GM23248 (cell line): ENCODE measurements at regions not wholly inside any gene's neighbourhood (a gene's known extent, or its start where the extent isn't known, plus 50 kb on each side); places are given as distances from the start of the nearest gene placed in this dataset.

Experiments
- DNase-seq: peaks from one replicate; pipeline ENCODE4 v3.0.0-alpha.2; 2015
- H2AFZ ChIP-seq: fragments of 200-600 bp; sonication (generic); 2 replicates; pipeline ENCODE4 v1.6.1; 2016; ENCODE audit warnings: antibody characterized with exemption
- H3F3A ChIP-seq: fragments of 200-600 bp; sonication (generic); 2 replicates; pipeline ENCODE4 v1.6.1; 2016; ENCODE audit warnings: mild to moderate bottlenecking, antibody characterized with exemption, mixed run types; ENCODE audit not compliant: insufficient read depth
- H3K27ac ChIP-seq: fragments of 200-600 bp; sonication (generic); 2 replicates; pipeline ENCODE4 v1.5.1; 2016; ENCODE audit warnings: mild to moderate bottlenecking
- H3K27me3 ChIP-seq: fragments of 200-600 bp; sonication (generic); replicated peaks from 2 replicates; pipeline ENCODE4 v1.6.1; 2016; ENCODE audit warnings: mild to moderate bottlenecking; ENCODE audit not compliant: insufficient read depth
- H3K36me3 ChIP-seq: fragments of 200-600 bp; sonication (generic); 2 replicates; pipeline ENCODE4 v1.6.1; 2016; ENCODE audit warnings: low read depth, mild to moderate bottlenecking
- H3K4me1 ChIP-seq: fragments of 200-600 bp; sonication (generic); 2 replicates; pipeline ENCODE4 v1.6.1; 2016; ENCODE audit warnings: mild to moderate bottlenecking; ENCODE audit not compliant: insufficient read depth
- H3K4me2 ChIP-seq: fragments of 200-600 bp; sonication (generic); one replicate; pipeline ENCODE4 v1.6.1; 2016; ENCODE audit warnings: mild to moderate bottlenecking; ENCODE audit not compliant: unreplicated experiment
- H3K4me3 ChIP-seq: fragments of 200-600 bp; sonication (generic); 2 replicates; pipeline ENCODE4 v1.5.1; 2016; ENCODE audit warnings: mild to moderate bottlenecking
- H3K79me2 ChIP-seq: fragments of 200-600 bp; sonication (generic); 2 replicates; pipeline ENCODE4 v1.6.1; 2016; ENCODE audit warnings: mild to moderate bottlenecking; ENCODE audit not compliant: insufficient read depth
- H3K9ac ChIP-seq: fragments of 200-600 bp; sonication (generic); 2 replicates; pipeline ENCODE4 v1.6.1; 2016; ENCODE audit warnings: mild to moderate bottlenecking
- H3K9me2 ChIP-seq: fragments of 200-600 bp; sonication (generic); 2 replicates; pipeline ENCODE4 v1.6.1; 2016; ENCODE audit warnings: mixed run types, mild to moderate bottlenecking, moderate library complexity; ENCODE audit not compliant: insufficient read depth
- H3K9me3 ChIP-seq: fragments of 200-600 bp; sonication (generic); one replicate; pipeline ENCODE4 v1.6.1; 2017; ENCODE audit warnings: low read depth
- H4K20me1 ChIP-seq: fragments of 200-600 bp; sonication (generic); 2 replicates; pipeline ENCODE4 v1.6.0; 2016; ENCODE audit not compliant: insufficient read depth
- EZH2 ChIP-seq: fragments of 200-600 bp; sonication (generic); IDR thresholded peaks from 2 replicates; pipeline ENCODE4 v1.6.1; 2018; ENCODE audit warnings: antibody characterized with exemption, mild to moderate bottlenecking; ENCODE audit not compliant: insufficient read depth, poor library complexity, severe bottlenecking
- EZH2phosphoT487 ChIP-seq: fragments of 200-600 bp; sonication (generic); IDR thresholded peaks from 2 replicates; pipeline ENCODE4 v1.6.1; 2018; ENCODE audit warnings: antibody characterized with exemption, moderate library complexity, mild to moderate bottlenecking, low read depth; ENCODE audit not compliant: insufficient read depth
- WGBS, 2 experiments: methylation state at CpG; one replicate each; pipeline ENCODE4 v1.1.6; 2015 to 2017; ENCODE audit warnings: low lambda C conversion rate in 2 of 2, low coverage in 1 of 2; ENCODE audit errors: missing lambda C conversion rate in 2 of 2; 5-methylcytosine and 5-hydroxymethylcytosine counted together
- in situ Hi-C: fragments of 300-500 bp; cut with MboI; formaldehyde crosslinking; loops from 2 replicates; pipeline ENCODE4 v1.15.0; 2020

- in situ Hi-C loops: no loop called here
- Histone ChIP-seq H3K4me2 (no peak overlapping the region), H3F3A (no peaks in the 10 kb centered on the region), H3K9ac (no peak overlapping the region), H3K27ac (no peak overlapping the region), H3K4me3 (no peak overlapping the region), H3K4me1 (no peaks in the 10 kb centered on the region), H3K36me3 (no peaks in the 10 kb centered on the region), H3K79me2 (no peaks in the 10 kb centered on the region), H4K20me1 (no peaks in the 10 kb centered on the region), H3K9me2 (no peaks in the 10 kb centered on the region), H3K9me3 (no peaks in the 10 kb centered on the region), H2AFZ (no peak overlapping the region), H3K27me3 (no peaks in the 10 kb centered on the region)
- no peak for TF ChIP-seq EZH2
- TF ChIP-seq EZH2phosphoT487: no peak
- DNase-seq: no peak
- WGBS, 2 experiments: 71 to 75% methylated on average over 9 of the region's 9 CpGs
Measured at GRCh38 chr19:30269638-30270037, 102.5 kb upstream of the ZNF536 start.

- Histone ChIP-seq H3F3A (no peaks in the 10 kb centered on the region), H3K79me2 (no peaks in the 10 kb centered on the region), H2AFZ (no peak overlapping the region), H3K4me1 (no peaks in the 10 kb centered on the region), H3K27me3 (no peaks in the 10 kb centered on the region), H3K9ac (no peak overlapping the region), H3K4me3 (no peak overlapping the region), H3K9me3 (no peaks in the 10 kb centered on the region), H4K20me1 (no peaks in the 10 kb centered on the region), H3K4me2 (no peak overlapping the region), H3K36me3 (no peaks in the 10 kb centered on the region), H3K27ac (no peak overlapping the region), H3K9me2 (no peaks in the 10 kb centered on the region)
- TF ChIP-seq EZH2: no peak
- no peak for DNase-seq
- in situ Hi-C loops: no loop called here
- 70 to 77% methylated on average over 5 of the region's 5 CpGs for WGBS, 2 experiments
Measured at GRCh38 chr19:30271816-30272215, 100.4 kb upstream of the ZNF536 start.

GRCh38 chr19:30272554-30272953 lies 99.6 kb upstream of the ZNF536 start:
- no peak overlapping the region for H3K4me2 ChIP-seq
- no peaks in the 10 kb centered on the region for H3K9me3 ChIP-seq
- H3K27me3 ChIP-seq: no peaks in the 10 kb centered on the region
- H4K20me1 ChIP-seq: no peaks in the 10 kb centered on the region
- no peak for DNase-seq
- no peak overlapping the region for H3K4me3 ChIP-seq
- H3K9ac ChIP-seq: no peak overlapping the region
- H2AFZ ChIP-seq: no peak overlapping the region
- no peaks in the 10 kb centered on the region for H3K36me3 ChIP-seq
- TF ChIP-seq EZH2 (no peak), EZH2phosphoT487 (no peak)
- no peaks in the 10 kb centered on the region for H3K9me2 ChIP-seq
- in situ Hi-C loops: no loop called here
- 78 to 84% methylated on average over 3 of the region's 3 CpGs for WGBS, 2 experiments
- no peaks in the 10 kb centered on the region for H3K4me1 ChIP-seq
- no peak overlapping the region for H3K27ac ChIP-seq
- H3K79me2 ChIP-seq: no peaks in the 10 kb centered on the region
- H3F3A ChIP-seq: no peaks in the 10 kb centered on the region

DNA sequence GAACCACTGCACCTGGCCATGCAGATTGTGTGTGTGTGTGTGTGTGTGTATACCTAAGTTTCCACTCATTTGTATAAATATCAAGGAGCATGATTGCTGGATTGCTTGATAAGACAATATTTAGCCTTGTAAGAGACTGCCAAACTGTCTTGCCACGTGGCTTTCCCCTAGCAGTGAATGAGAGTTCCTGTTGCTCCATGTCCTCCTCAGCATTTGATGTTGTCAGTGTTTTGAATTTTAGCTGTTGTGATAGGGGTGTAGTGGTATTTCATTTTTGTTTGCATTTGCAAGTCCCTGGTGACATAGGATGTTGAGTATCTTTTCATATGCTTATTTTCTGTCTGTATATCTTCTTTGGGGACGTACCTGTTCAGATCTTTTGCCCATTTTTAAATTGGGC lies 99.0 kb upstream of the ZNF536 start:
- TF ChIP-seq EZH2phosphoT487 (no peak), EZH2 (no peak)
- Histone ChIP-seq H4K20me1 (no peaks in the 10 kb centered on the region), H3K27ac (no peak overlapping the region), H2AFZ (no peak overlapping the region), H3K4me3 (no peak overlapping the region), H3K4me2 (no peak overlapping the region), H3K36me3 (no peaks in the 10 kb centered on the region), H3K9ac (no peak overlapping the region), H3K9me3 (no peaks in the 10 kb centered on the region), H3K79me2 (no peaks in the 10 kb centered on the region), H3K9me2 (no peaks in the 10 kb centered on the region), H3K27me3 (no peaks in the 10 kb centered on the region), H3K4me1 (no peaks in the 10 kb centered on the region), H3F3A (no peaks in the 10 kb centered on the region)
- in situ Hi-C loops: no loop called here
- 30 to 40% methylated on average over 2 of the region's 2 CpGs for WGBS, 2 experiments
- no peak for DNase-seq

GRCh38 chr19:30274987-30275386 lies 97.2 kb upstream of the ZNF536 start:
- Histone ChIP-seq H3K4me1 (no peaks in the 10 kb centered on the region), H2AFZ (no peak overlapping the region), H3F3A (no peaks in the 10 kb centered on the region), H3K79me2 (no peaks in the 10 kb centered on the region), H3K4me3 (no peak overlapping the region), H4K20me1 (no peaks in the 10 kb centered on the region), H3K36me3 (no peaks in the 10 kb centered on the region), H3K9me2 (no peaks in the 10 kb centered on the region), H3K27ac (no peak overlapping the region), H3K9me3 (no peaks in the 10 kb centered on the region), H3K27me3 (no peaks in the 10 kb centered on the region), H3K4me2 (no peak overlapping the region), H3K9ac (no peak overlapping the region)
- DNase-seq: no peak
- 77 to 88% methylated on average over 3 of the region's 3 CpGs for WGBS, 2 experiments
- in situ Hi-C loops: no loop called here
- no peak for TF ChIP-seq EZH2
- TF ChIP-seq EZH2phosphoT487: no peak
